Choroid plexus epithelial cell (primary cell): ENCODE measurements at regions not wholly inside any gene's neighbourhood (a gene's known extent, or its start where the extent isn't known, plus 50 kb on each side); places are given as distances from the start of the nearest gene placed in this dataset.

ENCODE experiments used
- DNase-seq: peaks from one replicate; pipeline ENCODE4 v3.0.0-alpha.2; 2010; ENCODE audit warnings: low read depth
- H3K4me3 ChIP-seq: 2 replicates; pipeline ENCODE4 v1.5.1; 2011; ENCODE audit warnings: low read depth, mild to moderate bottlenecking, control low read depth, low read length, moderate library complexity
- CTCF ChIP-seq: conservative IDR thresholded peaks from 2 replicates; pipeline ENCODE4 v1.5.1; 2011; ENCODE audit warnings: low read depth, mild to moderate bottlenecking, control low read depth, inconsistent platforms, low read length, moderate library complexity

- TF ChIP-seq CTCF = no peak
- DNase-seq = peak; percentile 96
- no peak overlapping the region for H3K4me3 ChIP-seq
Measured at GRCh38 chr5:68433923-68434879, 218.6 kb downstream of the PIK3R1 start.

- no peak for DNase-seq
- no peak overlapping the region for H3K4me3 ChIP-seq
- no peak for TF ChIP-seq CTCF
Measured at GRCh38 chr5:68435611-68436010, 220.1 kb downstream of the PIK3R1 start.

- no peak overlapping the region for H3K4me3 ChIP-seq
- no peak for TF ChIP-seq CTCF
- DNase-seq = peak; percentile 56
Measured at GRCh38 chr5:68436686-68437520, 221.3 kb downstream of the PIK3R1 start.

GRCh38 chr5:68438876-68439275 is 223.3 kb downstream of the PIK3R1 start:
- TF ChIP-seq CTCF = no peak

GRCh38 chr5:68440245-68440644 is 224.7 kb downstream of the PIK3R1 start:
- no peak for DNase-seq
- no peak overlapping the region for H3K4me3 ChIP-seq
- TF ChIP-seq CTCF = no peak

More at GRCh38 chr5:68438876-68439275, 223.3 kb downstream of the PIK3R1 start:
- no peak for DNase-seq
- H3K4me3 ChIP-seq = no peak overlapping the region

GRCh38 chr5:68440651-68441050 is 225.1 kb downstream of the PIK3R1 start:
- no peak for DNase-seq
- H3K4me3 ChIP-seq = no peak overlapping the region
- TF ChIP-seq CTCF = no peak
